SK-N-MC (cell line): ENCODE measurements at regions not wholly inside any gene's neighbourhood (a gene's known extent, or its start where the extent isn't known, plus 50 kb on each side); places are given as distances from the start of the nearest gene placed in this dataset.

Experiments
- DNase-seq: peaks from one replicate; pipeline ENCODE4 v3.0.0-alpha.2; 2011; ENCODE audit warnings: low read depth, low spot score
- H3K27ac ChIP-seq: fragments of 200-600 bp; sonication (generic); 2 replicates; pipeline ENCODE4 v1.5.1; 2016; ENCODE audit warnings: mixed run types
- H3K36me3 ChIP-seq: fragments of 200-600 bp; sonication (generic); 2 replicates; pipeline ENCODE4 v1.6.1; 2017; ENCODE audit warnings: antibody characterized with exemption, low read length, mixed read lengths; ENCODE audit not compliant: insufficient read depth
- H3K4me3 ChIP-seq: fragments of 200-600 bp; sonication (generic); 2 replicates; pipeline ENCODE4 v1.5.1; 2016
- H3K9ac ChIP-seq: fragments of 200-600 bp; sonication (generic); 2 replicates; pipeline ENCODE4 v1.8.0; 2017; ENCODE audit warnings: mixed run types, mixed read lengths; ENCODE audit not compliant: insufficient read length
- H3K9me3 ChIP-seq: fragments of 200-600 bp; sonication (generic); 2 replicates; pipeline ENCODE4 v1.6.1; 2017; ENCODE audit warnings: low read depth, mild to moderate bottlenecking, antibody characterized with exemption, low read length, moderate library complexity, mixed read lengths
- EZH2 ChIP-seq: fragments of 200-600 bp; sonication (generic); IDR thresholded peaks from one replicate; pipeline ENCODE4 v1.6.1; 2017; ENCODE audit warnings: antibody characterized with exemption
- FOXP2 ChIP-seq: optimal IDR thresholded peaks from 2 replicates; pipeline ENCODE3; 2011; ENCODE audit warnings: mild to moderate bottlenecking, moderate library complexity; ENCODE audit not compliant: insufficient read depth; ENCODE audit errors: extremely low read length, control extremely low read depth
- POLR2AphosphoS5 ChIP-seq: IDR thresholded peaks from 2 replicates; pipeline ENCODE4 v1.6.1; 2012; ENCODE audit warnings: mild to moderate bottlenecking, low read depth, low read length, borderline replicate concordance

- no peak overlapping the region for H3K4me3 ChIP-seq
- H3K9ac ChIP-seq: no peak overlapping the region
- no peaks in the 10 kb centered on the region for H3K36me3 ChIP-seq
- no peak overlapping the region for H3K27ac ChIP-seq
- no peaks in the 10 kb centered on the region for H3K9me3 ChIP-seq
- DNase-seq: no peak
- no peak for TF ChIP-seq EZH2
- no peak for TF ChIP-seq POLR2AphosphoS5
- no peak for TF ChIP-seq FOXP2
These were observed 284.6 kb upstream of the GATB start for GRCh38 chr4:152045449-152045806.

- DNase-seq: no peak
- no peaks in the 10 kb centered on the region for H3K9me3 ChIP-seq
- TF ChIP-seq FOXP2: no peak
- no peaks in the 10 kb centered on the region for H3K36me3 ChIP-seq
- no peak overlapping the region for H3K4me3 ChIP-seq
- no peak overlapping the region for H3K27ac ChIP-seq
- H3K9ac ChIP-seq: no peak overlapping the region
These were observed 283.7 kb upstream of the GATB start for GRCh38 chr4:152044331-152045036.

DNA sequence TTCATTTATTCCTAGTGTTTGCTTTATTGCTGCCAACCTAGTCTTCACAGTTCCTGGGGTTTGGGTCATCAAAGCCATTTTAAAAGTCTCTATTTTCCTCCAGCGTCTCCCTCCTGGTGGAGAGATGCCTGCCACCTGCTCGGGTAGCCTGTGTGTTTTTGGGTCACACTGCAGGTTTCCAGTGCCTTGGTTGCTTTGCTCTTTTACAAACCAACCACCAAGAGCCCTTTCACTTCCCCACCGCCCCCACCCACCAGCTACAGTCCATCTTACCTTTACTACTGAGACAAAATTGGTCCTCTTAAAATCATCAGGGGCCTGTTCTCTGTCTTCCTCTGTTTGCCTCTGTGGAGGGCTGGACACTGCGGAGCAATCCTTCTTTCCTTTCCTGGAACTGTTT lies 280.5 kb upstream of the GATB start:
- Histone ChIP-seq H3K9me3 (no peaks in the 10 kb centered on the region), H3K4me3 (no peak overlapping the region), H3K27ac (no peak overlapping the region), H3K9ac (no peak overlapping the region), H3K36me3 (no peaks in the 10 kb centered on the region)
- DNase-seq: no peak
- TF ChIP-seq FOXP2: no peak
- TF ChIP-seq EZH2: no peak
- TF ChIP-seq POLR2AphosphoS5: no peak

DNA sequence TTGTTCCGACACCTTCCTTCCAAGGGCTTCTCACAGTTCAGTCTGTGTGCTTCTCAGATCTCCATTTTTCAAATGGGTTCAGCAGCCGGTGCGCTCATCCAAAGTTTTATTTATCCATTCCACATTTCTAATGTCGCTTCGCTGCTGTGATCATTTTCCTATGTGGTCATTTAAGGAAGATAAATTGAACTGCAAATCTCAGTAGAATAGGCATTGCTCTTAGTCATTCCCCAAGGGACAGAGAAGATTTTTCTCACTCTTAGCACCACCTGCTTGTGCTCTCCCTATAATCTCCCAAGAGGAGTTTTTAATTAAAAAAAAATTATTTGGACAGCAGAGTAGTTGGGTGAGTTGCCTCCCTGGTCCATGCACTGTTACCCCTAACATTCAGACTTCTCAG lies 278.9 kb upstream of the GATB start:
- no peak overlapping the region for H3K27ac ChIP-seq
- H3K4me3 ChIP-seq: no peak overlapping the region
- H3K36me3 ChIP-seq: no peaks in the 10 kb centered on the region
- no peaks in the 10 kb centered on the region for H3K9me3 ChIP-seq
- TF ChIP-seq POLR2AphosphoS5: no peak
- no peak for TF ChIP-seq FOXP2
- DNase-seq: no peak
- H3K9ac ChIP-seq: no peak overlapping the region

GRCh38 chr4:152039023-152039481 lies 278.2 kb upstream of the GATB start:
- no peak for DNase-seq
- no peak overlapping the region for H3K27ac ChIP-seq
- TF ChIP-seq POLR2AphosphoS5: no peak
- TF ChIP-seq EZH2: no peak
- no peak for TF ChIP-seq FOXP2

GRCh38 chr4:152038238-152038637 lies 277.4 kb upstream of the GATB start:
- Histone ChIP-seq H3K9ac (no peak overlapping the region), H3K36me3 (no peaks in the 10 kb centered on the region), H3K27ac (no peak overlapping the region), H3K4me3 (no peak overlapping the region), H3K9me3 (no peaks in the 10 kb centered on the region)
- no peak for TF ChIP-seq FOXP2
- no peak for TF ChIP-seq POLR2AphosphoS5
- TF ChIP-seq EZH2: no peak
- no peak for DNase-seq

More at GRCh38 chr4:152039023-152039481, 278.2 kb upstream of the GATB start:
- no peak overlapping the region for H3K9ac ChIP-seq
- H3K36me3 ChIP-seq: no peaks in the 10 kb centered on the region
- H3K9me3 ChIP-seq: no peaks in the 10 kb centered on the region
- H3K4me3 ChIP-seq: no peak overlapping the region

- DNase-seq: no peak
- Histone ChIP-seq H3K4me3 (no peak overlapping the region), H3K9ac (no peak overlapping the region), H3K36me3 (no peaks in the 10 kb centered on the region), H3K27ac (no peak overlapping the region), H3K9me3 (no peaks in the 10 kb centered on the region)
- no peak for TF ChIP-seq EZH2
- no peak for TF ChIP-seq FOXP2
- TF ChIP-seq POLR2AphosphoS5: no peak
These were observed 276.6 kb upstream of the GATB start for GRCh38 chr4:152037435-152037834.

- H3K36me3 ChIP-seq: no peaks in the 10 kb centered on the region
- H3K27ac ChIP-seq: no peak overlapping the region
- no peak overlapping the region for H3K4me3 ChIP-seq
- no peak for TF ChIP-seq EZH2
- no peak for TF ChIP-seq FOXP2
- TF ChIP-seq POLR2AphosphoS5: no peak
- no peak for DNase-seq
- H3K9me3 ChIP-seq: no peaks in the 10 kb centered on the region
- no peak overlapping the region for H3K9ac ChIP-seq
These were observed 272.8 kb upstream of the GATB start for GRCh38 chr4:152033621-152034020.

DNA sequence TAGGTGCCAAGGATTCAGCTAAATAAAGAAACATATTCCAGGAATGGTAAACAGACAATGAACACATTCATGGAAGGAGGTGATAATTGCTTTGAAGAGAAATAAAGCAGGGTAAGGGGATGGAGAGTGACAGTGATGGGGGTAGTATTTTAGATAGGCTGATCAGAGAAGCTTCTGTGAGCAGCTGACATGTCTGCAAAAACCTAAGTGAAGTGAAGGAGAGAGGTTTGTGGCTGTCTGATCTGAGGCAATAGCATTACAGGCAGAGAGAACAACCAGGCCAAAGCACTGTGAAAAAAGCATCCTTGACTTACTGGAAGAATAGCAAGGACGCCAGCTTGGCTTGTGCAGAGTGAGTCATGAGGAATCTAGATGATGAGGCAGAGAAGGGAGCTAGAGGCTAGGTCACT lies 271.9 kb upstream of the GATB start:
- no peak for TF ChIP-seq POLR2AphosphoS5
- no peak for TF ChIP-seq EZH2
- no peak for TF ChIP-seq FOXP2
- Histone ChIP-seq H3K9me3 (no peaks in the 10 kb centered on the region), H3K27ac (no peak overlapping the region), H3K4me3 (no peak overlapping the region), H3K9ac (no peak overlapping the region), H3K36me3 (no peaks in the 10 kb centered on the region)
- no peak for DNase-seq
